ENCODE measurements at regions not wholly inside any gene's neighbourhood (a gene's known extent, or its start where the extent isn't known, plus 50 kb on each side); places are given as distances from the start of the nearest gene placed in this dataset.
"Not testable (repeated sequence)": the region's sequence is repeated elsewhere in the genome, so short reads cannot be mapped to it uniquely, and the experiment has no call there.

- Histone ChIP-seq H3K27ac (replicated peaks in 1 of 4) (no peak overlapping the region), H3K4me1 (peaks cover 0 to 12% (median 9%) of the 10 kb centered on the region in 4 donors), H3K36me3 (no peaks in the 10 kb centered on the region), H3K9me3 (no peaks in the 10 kb centered on the region), H3K4me3 (no peak overlapping the region), H3K27me3 (no peaks in the 10 kb centered on the region)
- no peak for DNase-seq (ENCODE audit: extremely low spot score)
- 37% methylated on average over 4 of the region's 4 CpGs for WGBS
- TF ChIP-seq CTCF (IDR thresholded peaks at IDR 0.05) (no peak), EP300 (IDR thresholded peaks at IDR 0.05) (no peak), POLR2AphosphoS5 (IDR thresholded peaks at IDR 0.05) (no peak), POLR2A (IDR thresholded peaks at IDR 0.05; ENCODE audit: low read depth) (no peak)
- intact Hi-C loops (cut with DNase I): no loop called here
Observed at GRCh38 chr6:112416866-112417265, 69.7 kb downstream of the RFPL4B start.

- H3K9me3 ChIP-seq; DNase-seq (ENCODE audit: extremely low spot score); H3K4me3 ChIP-seq; intact Hi-C loops (cut with DNase I); H3K36me3 ChIP-seq; H3K27me3 ChIP-seq; H3K4me1 ChIP-seq; H3K27ac ChIP-seq (replicated peaks in 1 of 4): not testable (repeated sequence)
- WGBS: 98% methylated on average over 4 of the region's 4 CpGs
Observed at GRCh38 chr6:112427011-112427410, 79.9 kb downstream of the RFPL4B start.

- no peak overlapping the region for H3K27ac ChIP-seq (replicated peaks in 1 of 4)
- no peaks in the 10 kb centered on the region for H3K9me3 ChIP-seq
- TF ChIP-seq CTCF (IDR thresholded peaks at IDR 0.05): no peak
- no peak for TF ChIP-seq POLR2AphosphoS5 (IDR thresholded peaks at IDR 0.05)
- TF ChIP-seq EP300 (IDR thresholded peaks at IDR 0.05): no peak
- intact Hi-C loops (cut with DNase I): no loop called here
- H3K4me1 ChIP-seq: no peaks in the 10 kb centered on the region
- no peaks in the 10 kb centered on the region for H3K36me3 ChIP-seq
- no peak for DNase-seq (ENCODE audit: extremely low spot score)
- H3K4me3 ChIP-seq: no peak overlapping the region
- no peaks in the 10 kb centered on the region for H3K27me3 ChIP-seq
Observed at GRCh38 chr6:112427499-112427898, 80.4 kb downstream of the RFPL4B start.

- TF ChIP-seq POLR2AphosphoS5 (IDR thresholded peaks at IDR 0.05): no peak
- TF ChIP-seq EP300 (IDR thresholded peaks at IDR 0.05): no peak
- no peak for TF ChIP-seq CTCF (IDR thresholded peaks at IDR 0.05)
- no peak for TF ChIP-seq POLR2A (IDR thresholded peaks at IDR 0.05; ENCODE audit: low read depth)
- intact Hi-C loops (cut with DNase I): no loop called here
- no peaks in the 10 kb centered on the region for H3K36me3 ChIP-seq
- H3K4me1 ChIP-seq: peaks cover 0 to 5% (median 0%) of the 10 kb centered on the region in 4 donors
- no peak for DNase-seq (ENCODE audit: extremely low spot score)
- no peak overlapping the region for H3K27ac ChIP-seq (replicated peaks in 1 of 4)
- no peak overlapping the region for H3K4me3 ChIP-seq
- no peaks in the 10 kb centered on the region for H3K9me3 ChIP-seq
- no peaks in the 10 kb centered on the region for H3K27me3 ChIP-seq
- 93% methylated on average over 2 of the region's 2 CpGs for WGBS
Observed at GRCh38 chr6:112428477-112428876, 81.3 kb downstream of the RFPL4B start.

- no peak for TF ChIP-seq EP300 (IDR thresholded peaks at IDR 0.05)
- no peak for TF ChIP-seq CTCF (IDR thresholded peaks at IDR 0.05)
- TF ChIP-seq POLR2A (IDR thresholded peaks at IDR 0.05; ENCODE audit: low read depth): no peak
- no peak for TF ChIP-seq POLR2AphosphoS5 (IDR thresholded peaks at IDR 0.05)
- DNase-seq (ENCODE audit: extremely low spot score): no peak
- H3K9me3 ChIP-seq: no peaks in the 10 kb centered on the region
- intact Hi-C loops (cut with DNase I): no loop called here
- no peak overlapping the region for H3K27ac ChIP-seq (replicated peaks in 1 of 4)
- no peak overlapping the region for H3K4me3 ChIP-seq
- H3K27me3 ChIP-seq: no peaks in the 10 kb centered on the region
- WGBS: 84% methylated on average over 3 of the region's 3 CpGs
- peaks cover 0 to 5% (median 0%) of the 10 kb centered on the region in 4 donors for H3K4me1 ChIP-seq
- H3K36me3 ChIP-seq: no peaks in the 10 kb centered on the region
Observed at GRCh38 chr6:112429226-112429625, 82.1 kb downstream of the RFPL4B start.
